Stimulated activated CD8-positive, alpha-beta memory T cell treated with anti-CD3 and anti-CD28 coated beads, Interleukin-15, amount 100 ng/mL, for 24 hours (primary cell): ENCODE measurements at regions not wholly inside any gene's neighbourhood (a gene's known extent, or its start where the extent isn't known, plus 50 kb on each side); places are given as distances from the start of the nearest gene placed in this dataset.

ENCODE experiments used
- DNase-seq: peaks from one replicate; pipeline ENCODE4 v3.0.0-alpha.2; 2020; ENCODE audit warnings: low read depth

GRCh38 chr5:156147261-156147943, 179.6 kb upstream of the SGCD start:
- DNase-seq: no peak

GRCh38 chr5:156147944-156148285, 179.0 kb upstream of the SGCD start:
- DNase-seq: no peak

- no peak for DNase-seq
Measured at GRCh38 chr5:156148301-156148700, 178.7 kb upstream of the SGCD start.

GRCh38 chr5:156149213-156149612, 177.8 kb upstream of the SGCD start:
- DNase-seq: no peak

- no peak for DNase-seq
Measured at GRCh38 chr5:156153602-156154001, 173.4 kb upstream of the SGCD start.

GRCh38 chr5:156154757-156155156, 172.2 kb upstream of the SGCD start:
- DNase-seq: no peak

- DNase-seq: no peak
Measured at GRCh38 chr5:156155598-156155997, 171.4 kb upstream of the SGCD start.

GRCh38 chr5:156164306-156164705, 162.7 kb upstream of the SGCD start:
- DNase-seq: no peak

- no peak for DNase-seq
Measured at GRCh38 chr5:156169495-156169894, 157.5 kb upstream of the SGCD start.

- no peak for DNase-seq
Measured at GRCh38 chr5:156170351-156170961, 156.5 kb upstream of the SGCD start.

GRCh38 chr5:156174225-156174624, 152.7 kb upstream of the SGCD start:
- DNase-seq: no peak

- DNase-seq: no peak
Measured at GRCh38 chr5:156178117-156178516, 148.8 kb upstream of the SGCD start.

- no peak for DNase-seq
Measured at GRCh38 chr5:156181656-156182055, 145.3 kb upstream of the SGCD start.

GRCh38 chr5:156182174-156182967, 144.6 kb upstream of the SGCD start:
- DNase-seq: no peak

GRCh38 chr5:156186760-156187159, 140.2 kb upstream of the SGCD start:
- DNase-seq: no peak

- no peak for DNase-seq
Measured at GRCh38 chr5:156188016-156188415, 138.9 kb upstream of the SGCD start.

- DNase-seq: no peak
Measured at GRCh38 chr5:156189628-156190027, 137.3 kb upstream of the SGCD start.

GRCh38 chr5:156191547-156191946, 135.4 kb upstream of the SGCD start:
- no peak for DNase-seq

- DNase-seq: no peak
Measured at GRCh38 chr5:156197042-156197635, 129.8 kb upstream of the SGCD start.

- DNase-seq: no peak
Measured at GRCh38 chr5:156199045-156199444, 127.9 kb upstream of the SGCD start.

GRCh38 chr5:156200938-156201787, 125.8 kb upstream of the SGCD start:
- no peak for DNase-seq

- DNase-seq: no peak
Measured at GRCh38 chr5:156201788-156202403, 125.1 kb upstream of the SGCD start.
